Small intestine (tissue), 7 donors: ENCODE measurements at regions not wholly inside any gene's neighbourhood (a gene's known extent, or its start where the extent isn't known, plus 50 kb on each side); places are given as distances from the start of the nearest gene placed in this dataset.
A peak's percentile ranks its signal among the peaks of the same experiment; 100 is the strongest.
"Not testable (repeated sequence)": the region's sequence is repeated elsewhere in the genome, so short reads cannot be mapped to it uniquely, and the experiment has no call there.

Experiments used
- DNase-seq, 2 donors: peaks; one replicate each; pipeline versions ENCODE4 v3.0.0 to v3.0.0-alpha.2; 2013
- FAIRE-seq: peaks from 2 replicates; lab custom pipeline; 2012; peaks lifted over from hg19 to GRCh38; lab: Jason Lieb, UNC
- H3K27ac ChIP-seq, 3 donors: one replicate each; pipeline ENCODE4 v1.5.1; 2013; ENCODE audit warnings: low read length in 2 of 3, mild to moderate bottlenecking in 2 of 3, control low read depth in 1 of 3, inconsistent platforms in 1 of 3, low read depth in 1 of 3, moderate library complexity in 1 of 3
- H3K27me3 ChIP-seq, 3 donors: one replicate each; pipeline ENCODE4 v1.6.1; 2013; ENCODE audit warnings: low read length in 3 of 3, inconsistent platforms in 1 of 3; ENCODE audit not compliant: control insufficient read depth in 3 of 3, insufficient read depth in 3 of 3
- H3K36me3 ChIP-seq, 3 donors: one replicate each; pipeline ENCODE4 v1.6.1; 2013; ENCODE audit warnings: low read length in 3 of 3, inconsistent platforms in 1 of 3, low read depth in 1 of 3, mild to moderate bottlenecking in 1 of 3, moderate library complexity in 1 of 3; ENCODE audit not compliant: control insufficient read depth in 3 of 3, insufficient read depth in 2 of 3
- H3K4me1 ChIP-seq, 3 donors: one replicate each; pipeline ENCODE4 v1.6.1; 2013; ENCODE audit warnings: low read length in 2 of 3, inconsistent platforms in 1 of 3, low read depth in 1 of 3, mild to moderate bottlenecking in 1 of 3, moderate library complexity in 1 of 3; ENCODE audit not compliant: control insufficient read depth in 3 of 3, insufficient read depth in 2 of 3
- H3K4me3 ChIP-seq, 3 donors: one replicate each; pipeline ENCODE4 v1.5.1; 2013; ENCODE audit warnings: low read length in 3 of 3, control low read depth in 1 of 3, inconsistent platforms in 1 of 3, low read depth in 1 of 3, mild to moderate bottlenecking in 1 of 3, moderate library complexity in 1 of 3
- H3K9me3 ChIP-seq, 2 donors: one replicate each; pipeline ENCODE4 v1.6.1; 2013; ENCODE audit warnings: low read depth in 1 of 2, low read length in 1 of 2; ENCODE audit not compliant: control insufficient read depth in 2 of 2, insufficient read depth in 1 of 2
- WGBS, 3 donors: extraction: QIAGEN DNeasy Blood & Tissue Kit; methylation state at CpG; one replicate each; pipeline ENCODE4 v1.1.7; 2013; 5-methylcytosine and 5-hydroxymethylcytosine counted together
- donor health status: healthy with polysubstance abuse.
- donor health status: control.
- donor health status: control.
- donor health status: Bipolar disorder and iron deficiency.
- donor health status: healthy.

GRCh38 chr11:21785351-21785750 is 407.5 kb upstream of the ANO5 start:
- FAIRE-seq (no peak), DNase-seq (no peak)
- WGBS, 3 donors: 56 to 62% (median 61%) methylated on average over 3 of the region's 3 CpGs

GRCh38 chr11:21794306-21794705 is 398.6 kb upstream of the ANO5 start:
- WGBS, 3 donors: 69 to 90% (median 79%) methylated on average over 2 of the region's 2 CpGs
- DNase-seq (no peak), FAIRE-seq (no peak)
- no peaks in the 10 kb centered on the region for H3K36me3 ChIP-seq
- H3K4me1 ChIP-seq: no peaks in the 10 kb centered on the region
- H3K9me3 ChIP-seq: no peaks in the 10 kb centered on the region
- H3K4me3 ChIP-seq: no peak overlapping the region
- H3K27ac ChIP-seq: no peak overlapping the region
- H3K27me3 ChIP-seq: no peaks in the 10 kb centered on the region

More at GRCh38 chr11:21785351-21785750, 407.5 kb upstream of the ANO5 start:
- no peak overlapping the region for H3K4me3 ChIP-seq
- no peaks in the 10 kb centered on the region for H3K4me1 ChIP-seq
- H3K9me3 ChIP-seq: no peaks in the 10 kb centered on the region
- H3K36me3 ChIP-seq: no peaks in the 10 kb centered on the region
- no peaks in the 10 kb centered on the region for H3K27me3 ChIP-seq
- H3K27ac ChIP-seq: no peak overlapping the region

GRCh38 chr11:21798216-21798615 is 394.7 kb upstream of the ANO5 start:
- Histone ChIP-seq H3K4me1 (no peaks in the 10 kb centered on the region), H3K4me3 (no peak overlapping the region), H3K36me3 (no peaks in the 10 kb centered on the region), H3K27ac (no peak overlapping the region), H3K9me3 (peaks cover 0 to under 1% of the 10 kb centered on the region in 2 donors), H3K27me3 (no peaks in the 10 kb centered on the region)
- FAIRE-seq (no peak), DNase-seq (no peak)
- WGBS, 3 donors: 51 to 68% (median 51%) methylated on average over 2 of the region's 2 CpGs

- H3K4me1 ChIP-seq, H3K9me3 ChIP-seq, H3K4me3 ChIP-seq, H3K27me3 ChIP-seq, FAIRE-seq, H3K27ac ChIP-seq, DNase-seq, H3K36me3 ChIP-seq: not testable (repeated sequence)
- 38 to 68% (median 45%) methylated on average over 1 of the region's 1 CpG for WGBS, 3 donors
Measured at GRCh38 chr11:21804523-21804922, 388.4 kb upstream of the ANO5 start.

GRCh38 chr11:21806508-21806907 is 386.4 kb upstream of the ANO5 start:
- Histone ChIP-seq H3K4me1 (peaks cover 0 to 4% (median 0%) of the 10 kb centered on the region in 3 donors), H3K4me3 (no peak overlapping the region), H3K27me3 (no peaks in the 10 kb centered on the region), H3K27ac (no peak overlapping the region), H3K36me3 (no peaks in the 10 kb centered on the region), H3K9me3 (peaks cover 0 to 10% of the 10 kb centered on the region in 2 donors)
- FAIRE-seq: no peak
- no peak for DNase-seq
- 30 to 58% (median 45%) methylated on average over 1 of the region's 1 CpG for WGBS, 3 donors

- H3K4me1 ChIP-seq: peaks cover 0 to 4% (median 0%) of the 10 kb centered on the region in 3 donors
- H3K36me3 ChIP-seq: no peaks in the 10 kb centered on the region
- WGBS, 3 donors: 53 to 63% (median 63%) methylated on average over 1 of the region's 1 CpG
- peak overlapping the region in 1 of 3 donors; percentile 55 for H3K27ac ChIP-seq
- FAIRE-seq: no peak
- DNase-seq: no peak
- H3K4me3 ChIP-seq: no peak overlapping the region
- no peaks in the 10 kb centered on the region for H3K27me3 ChIP-seq
- peaks cover 0 to 10% of the 10 kb centered on the region in 2 donors for H3K9me3 ChIP-seq
Measured at GRCh38 chr11:21806947-21807346, 385.9 kb upstream of the ANO5 start.

GRCh38 chr11:21807350-21807749 is 385.5 kb upstream of the ANO5 start:
- H3K27ac ChIP-seq: peak overlapping the region in 1 of 3 donors; percentile 55
- H3K4me1 ChIP-seq: peaks cover 0 to 4% (median 0%) of the 10 kb centered on the region in 3 donors
- FAIRE-seq (no peak), DNase-seq (no peak)
- no peak overlapping the region for H3K4me3 ChIP-seq
- peaks cover 0 to 10% of the 10 kb centered on the region in 2 donors for H3K9me3 ChIP-seq
- no peaks in the 10 kb centered on the region for H3K36me3 ChIP-seq
- H3K27me3 ChIP-seq: no peaks in the 10 kb centered on the region
- 31 to 61% (median 45%) methylated on average over 2 of the region's 2 CpGs for WGBS, 3 donors

GRCh38 chr11:21810650-21811049 is 382.2 kb upstream of the ANO5 start:
- FAIRE-seq (no peak), DNase-seq (no peak)
- WGBS, 3 donors: 60 to 69% (median 65%) methylated on average over 7 of the region's 7 CpGs
- Histone ChIP-seq H3K27ac (no peak overlapping the region), H3K36me3 (no peaks in the 10 kb centered on the region), H3K27me3 (no peaks in the 10 kb centered on the region), H3K9me3 (peaks cover 0 to 5% of the 10 kb centered on the region in 2 donors), H3K4me3 (no peak overlapping the region), H3K4me1 (peaks cover 0 to 4% (median 0%) of the 10 kb centered on the region in 3 donors)

GRCh38 chr11:21811572-21811971 is 381.3 kb upstream of the ANO5 start:
- peaks cover 0 to 5% of the 10 kb centered on the region in 2 donors for H3K9me3 ChIP-seq
- H3K27ac ChIP-seq: no peak overlapping the region
- WGBS, 3 donors: 45 to 57% (median 48%) methylated on average over 4 of the region's 4 CpGs
- no peaks in the 10 kb centered on the region for H3K27me3 ChIP-seq
- peaks cover 0 to 4% (median 0%) of the 10 kb centered on the region in 3 donors for H3K4me1 ChIP-seq
- DNase-seq: peak; percentile 4 to 7
- FAIRE-seq: no peak
- H3K36me3 ChIP-seq: no peaks in the 10 kb centered on the region
- no peak overlapping the region for H3K4me3 ChIP-seq
